ENCODE measurements at regions not wholly inside any gene's neighbourhood (a gene's known extent, or its start where the extent isn't known, plus 50 kb on each side); places are given as distances from the start of the nearest gene placed in this dataset.
"Not testable (repeated sequence)": the region's sequence is repeated elsewhere in the genome, so short reads cannot be mapped to it uniquely, and the experiment has no call there.

GRCh38 chr6:11486959-11487358, 50.6 kb upstream of the TMEM170B start:
- no peak for DNase-seq

- DNase-seq: no peak
These were observed 51.1 kb upstream of the TMEM170B start for GRCh38 chr6:11486486-11486885.

GRCh38 chr6:11486051-11486450, 51.5 kb upstream of the TMEM170B start:
- DNase-seq: no peak

DNA sequence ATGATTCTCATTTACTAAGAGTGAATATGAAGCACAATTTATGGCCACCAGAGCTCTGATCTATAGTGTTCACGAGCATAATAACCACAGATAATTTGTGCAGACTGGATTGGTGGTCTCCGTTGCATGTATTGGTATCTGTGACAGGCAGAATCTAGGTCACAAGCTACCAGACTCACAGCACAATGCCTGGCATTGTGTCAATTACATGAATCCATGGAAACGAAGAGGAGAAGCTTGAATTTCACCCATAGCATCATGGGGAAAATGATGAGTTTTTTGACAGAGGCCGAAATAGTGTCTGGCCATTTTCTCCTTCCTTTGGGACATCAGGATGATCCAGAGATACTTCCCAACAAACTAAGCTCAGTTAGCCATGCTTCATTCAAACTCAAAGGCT, 52.3 kb upstream of the TMEM170B start:
- DNase-seq: no peak

DNA sequence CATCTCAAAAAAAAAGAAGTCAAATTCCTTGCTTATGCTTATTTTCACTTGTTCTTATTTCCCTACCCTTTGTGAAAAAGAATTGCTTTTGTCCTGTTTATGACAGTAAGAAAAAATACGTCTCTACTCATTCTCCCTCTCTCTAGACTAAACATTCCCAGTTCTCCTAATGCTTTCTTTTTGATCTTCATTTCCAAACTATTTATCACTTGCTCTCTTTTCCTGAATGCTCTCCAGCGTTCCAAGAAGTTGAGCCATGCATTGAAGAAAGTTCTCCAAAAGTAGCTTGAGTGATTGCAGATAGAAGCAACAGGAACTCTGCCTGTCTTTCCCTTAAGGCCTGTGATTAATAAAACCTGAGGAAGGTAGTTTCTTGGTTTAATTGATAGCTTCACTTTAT, 53.1 kb upstream of the TMEM170B start:
- no peak for DNase-seq

DNA sequence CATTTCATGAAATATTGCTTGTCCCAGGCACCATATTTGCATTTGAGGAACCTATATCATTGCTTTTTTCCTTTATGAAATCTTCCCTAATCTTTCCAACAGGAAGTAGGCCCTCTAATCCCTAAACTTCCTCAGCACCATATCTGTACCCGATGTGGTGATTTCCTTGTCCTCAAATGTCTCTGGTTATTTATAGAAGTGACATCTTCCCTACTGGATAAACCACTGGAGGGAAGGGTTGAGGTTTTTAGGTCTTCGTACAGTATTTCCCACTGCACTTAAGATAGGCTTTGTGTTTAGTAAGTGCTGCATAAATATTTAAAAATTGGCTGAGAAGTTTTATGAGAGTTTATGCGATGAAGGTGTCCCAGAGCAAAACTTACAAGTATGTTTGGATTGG, 54.9 kb upstream of the TMEM170B start:
- no peak for DNase-seq

- no peak for DNase-seq
These were observed 57.0 kb upstream of the TMEM170B start for GRCh38 chr6:11480541-11480940.

- no peak for DNase-seq
These were observed 58.3 kb upstream of the TMEM170B start for GRCh38 chr6:11479296-11479695.

DNA sequence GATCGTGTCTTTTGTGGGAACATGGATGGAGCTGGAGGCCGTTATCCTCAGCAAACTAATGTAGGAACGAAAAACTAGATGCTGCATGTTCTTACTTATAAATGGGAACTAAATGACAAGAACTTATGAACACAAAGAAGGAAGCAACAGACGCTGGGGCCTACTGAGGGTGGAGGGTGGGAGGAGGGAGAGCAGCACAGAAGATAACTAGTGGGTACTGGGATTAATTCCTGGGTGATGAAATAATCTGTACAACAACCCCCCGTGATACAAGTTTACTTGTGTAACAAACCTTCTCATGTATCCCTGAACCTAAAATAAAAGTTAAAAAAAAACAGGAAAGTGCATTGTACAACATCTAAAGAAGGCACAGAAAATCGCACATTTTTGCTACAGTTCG, 59.0 kb upstream of the TMEM170B start:
- no peak for DNase-seq

DNA sequence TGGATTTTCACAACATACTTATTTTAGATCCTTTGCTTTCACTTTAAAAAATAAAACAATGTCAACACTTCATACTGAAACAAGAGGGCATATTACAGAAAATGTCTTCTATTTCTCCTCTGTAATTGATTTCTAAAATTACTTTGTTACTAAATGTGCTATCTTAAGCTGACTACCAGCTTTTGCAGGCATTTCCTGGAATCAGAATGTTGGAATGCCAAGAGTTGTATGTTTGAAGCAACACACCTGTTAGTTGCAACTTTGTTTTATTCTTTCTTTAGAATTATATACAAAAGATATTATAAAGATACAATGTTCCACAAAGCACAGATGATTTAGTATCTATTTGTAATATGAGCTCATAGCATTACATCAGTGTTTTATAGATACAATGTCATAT, 62.5 kb upstream of the TMEM170B start:
- no peak for DNase-seq

- peak; percentile 37 for DNase-seq
These were observed 64.4 kb upstream of the TMEM170B start for GRCh38 chr6:11473008-11473740.

DNA sequence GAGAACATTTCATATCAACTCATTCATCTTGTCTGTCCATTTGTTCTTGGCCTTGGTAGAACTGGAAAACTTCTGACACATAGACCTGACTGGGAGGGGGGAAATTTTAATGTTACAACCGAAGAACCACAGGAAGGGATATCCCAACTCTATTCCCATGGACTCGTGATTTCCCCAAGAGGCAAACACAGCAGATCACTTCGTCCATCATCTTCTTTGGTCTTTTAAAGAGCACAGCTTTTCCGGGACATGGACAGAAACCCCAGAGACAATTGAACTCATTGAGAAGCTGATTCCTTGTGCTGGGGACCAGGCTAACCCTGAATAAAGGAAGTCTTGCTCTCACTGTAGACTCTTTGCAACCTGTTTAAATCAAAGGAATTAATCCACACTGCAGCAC, 66.3 kb upstream of the TMEM170B start:
- DNase-seq: no peak

DNA sequence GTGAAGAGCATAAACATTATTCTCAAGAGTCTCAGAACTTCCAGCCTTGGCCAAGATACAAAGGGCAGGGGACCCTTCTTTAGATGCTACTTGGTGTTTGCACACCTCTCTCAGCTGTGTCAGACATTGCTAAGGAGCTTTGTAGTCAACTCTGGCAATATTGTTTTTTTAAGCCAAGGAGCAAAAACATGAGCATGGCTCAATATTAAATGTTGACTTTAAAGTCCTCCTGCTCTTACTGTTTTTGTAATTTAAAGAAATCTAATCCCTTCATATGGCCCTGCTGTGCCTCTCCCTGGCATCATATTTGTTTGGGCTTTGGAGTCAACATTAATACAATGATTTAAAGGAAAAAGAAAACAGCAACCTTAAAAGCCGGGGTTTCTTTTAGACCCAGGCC, 67.9 kb upstream of the TMEM170B start:
- no peak for DNase-seq

DNA sequence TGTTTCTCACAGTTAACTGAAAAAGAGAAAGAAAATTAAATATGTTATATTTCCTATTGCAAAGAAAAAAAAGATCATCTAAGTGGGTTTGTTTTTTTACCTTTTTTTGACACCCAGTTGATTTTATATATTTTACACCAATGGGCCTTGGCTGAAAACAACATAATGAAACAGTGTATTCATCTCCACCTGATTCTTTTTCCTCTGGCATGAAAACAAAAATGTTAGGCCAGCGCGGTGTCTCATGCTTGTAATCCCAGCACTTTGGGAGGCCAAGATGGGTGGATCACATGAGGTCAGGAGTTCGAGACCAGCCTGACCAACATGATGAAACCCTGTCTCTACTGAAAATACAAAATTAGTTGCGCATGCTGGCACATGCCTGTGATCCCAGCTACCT, 69.3 kb upstream of the TMEM170B start:
- DNase-seq: not testable (repeated sequence)

DNA sequence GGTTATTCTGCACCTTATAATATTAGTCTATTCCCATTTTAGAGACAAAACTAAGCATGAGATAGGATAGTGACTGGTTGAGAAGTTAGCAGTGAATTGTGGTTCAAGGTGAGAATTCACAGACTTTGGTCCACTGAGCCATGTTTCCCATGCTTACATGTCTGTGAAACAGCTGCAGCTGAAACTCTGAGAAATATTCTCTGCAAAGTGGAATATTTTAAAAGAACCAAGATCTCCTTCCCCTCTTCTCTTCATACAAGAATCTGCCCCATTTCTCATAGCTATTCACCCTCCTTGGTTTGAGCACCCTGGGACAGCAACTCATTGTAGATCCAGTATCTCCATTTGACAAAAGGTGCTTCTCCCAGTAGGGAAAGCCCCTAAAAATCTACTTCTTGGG, 70.2 kb upstream of the TMEM170B start:
- DNase-seq: no peak

DNA sequence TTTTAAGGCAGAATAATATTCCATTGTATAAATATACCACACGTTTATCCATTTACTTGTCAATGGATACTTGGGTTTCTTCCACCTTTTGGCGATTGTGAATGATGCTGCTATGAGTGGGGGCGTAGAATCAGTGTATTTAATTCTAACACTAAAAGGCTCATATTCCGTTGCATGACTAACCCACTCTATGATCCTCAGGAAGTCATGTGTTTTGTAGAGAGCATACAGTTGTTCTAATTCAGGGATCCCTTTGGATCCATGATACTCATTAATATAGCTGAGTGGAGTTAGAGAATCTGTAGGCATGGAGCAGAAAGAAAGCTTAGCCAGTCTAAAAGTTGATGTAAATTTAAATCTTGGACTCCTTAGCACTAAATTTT, 74.2 kb upstream of the TMEM170B start:
- no peak for DNase-seq

- no peak for DNase-seq
These were observed 74.7 kb upstream of the TMEM170B start for GRCh38 chr6:11462742-11463397.

DNA sequence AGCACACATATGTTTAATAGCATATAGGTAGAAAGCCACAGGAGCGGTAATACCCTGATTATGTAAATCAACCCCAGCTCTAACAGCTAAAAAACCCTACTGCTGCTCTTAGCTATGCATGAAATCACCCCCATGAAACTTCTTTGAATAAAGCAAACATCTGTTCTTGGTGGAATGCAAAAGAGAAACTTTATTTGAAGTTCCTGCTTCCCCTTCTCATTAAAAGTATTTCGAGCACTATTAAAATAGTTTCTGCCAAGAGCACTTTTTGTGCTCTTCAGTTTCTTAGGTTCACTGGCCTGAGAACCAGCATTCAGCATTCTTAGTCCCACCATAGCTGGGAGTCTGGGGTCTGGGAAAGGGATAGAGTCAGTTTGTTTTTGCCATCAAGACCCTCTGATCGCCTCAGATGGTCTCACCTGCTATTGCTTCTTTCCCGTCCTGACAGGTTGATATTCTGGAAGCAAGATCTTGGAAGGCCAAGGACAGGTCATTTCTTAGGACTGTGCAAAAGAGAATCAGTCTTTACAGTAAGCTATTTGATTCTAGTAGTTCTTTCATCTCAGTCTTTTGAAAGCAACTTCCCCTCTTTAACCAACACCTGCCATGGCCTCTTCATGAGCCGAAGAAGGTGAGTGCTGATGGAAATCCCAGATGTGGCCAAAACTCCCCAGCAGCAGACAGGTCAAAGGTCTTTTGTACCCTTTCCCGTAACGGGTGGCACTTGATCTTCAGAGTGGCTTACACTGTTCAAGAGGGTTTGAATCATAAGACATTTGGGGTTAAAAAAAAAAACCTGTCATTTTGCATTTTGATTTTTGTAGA, 76.5 kb upstream of the TMEM170B start:
- no peak for DNase-seq

GRCh38 chr6:11460001-11460668, 77.4 kb upstream of the TMEM170B start:
- no peak for DNase-seq

DNA sequence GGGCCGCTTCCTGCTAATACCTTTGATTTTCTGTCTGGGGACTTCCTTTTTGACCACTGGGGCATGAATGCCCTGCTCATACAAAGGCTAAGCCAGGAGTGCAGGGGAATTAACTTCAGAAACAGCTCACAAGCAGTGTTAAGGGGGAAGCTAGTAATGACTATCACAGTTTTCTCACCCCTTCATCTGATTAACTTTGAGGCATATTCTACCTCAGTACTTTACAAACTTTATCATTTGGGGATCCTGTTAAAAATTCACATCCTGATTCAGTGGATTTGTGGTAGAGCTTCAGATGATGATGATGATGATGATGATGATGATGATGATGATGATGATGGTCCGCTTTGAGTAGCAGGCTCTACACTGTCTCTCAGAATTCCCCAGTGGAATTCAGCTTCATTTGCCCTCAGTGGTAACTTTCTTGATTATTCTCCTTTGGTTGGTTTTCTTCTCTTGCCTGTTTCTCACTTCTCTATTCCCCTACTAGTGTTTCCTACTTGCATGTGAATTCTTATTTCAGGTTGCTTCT, 78.4 kb upstream of the TMEM170B start:
- DNase-seq: no peak

- no peak for DNase-seq
These were observed 79.0 kb upstream of the TMEM170B start for GRCh38 chr6:11458509-11458908.

DNA sequence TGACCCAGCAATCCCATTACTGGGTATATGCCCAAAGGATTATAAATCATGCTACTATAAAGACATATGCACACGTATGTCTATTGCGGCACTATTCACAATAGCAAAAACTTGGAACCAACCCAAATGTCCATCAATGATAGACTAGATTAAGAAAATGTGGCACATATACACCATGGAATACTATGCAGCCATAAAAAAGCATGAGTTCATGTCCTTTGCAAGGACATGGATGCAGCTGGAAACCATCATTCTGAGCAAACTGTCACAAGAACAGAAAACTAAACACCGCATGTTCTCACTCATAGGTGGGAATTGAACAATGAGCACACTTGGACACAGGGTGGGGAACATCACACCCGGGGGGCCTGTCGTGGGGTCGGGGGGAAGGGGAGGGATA, 80.1 kb upstream of the TMEM170B start:
- not testable (repeated sequence) for DNase-seq
